ENCODE measurements at regions not wholly inside any gene's neighbourhood (a gene's known extent, or its start where the extent isn't known, plus 50 kb on each side); places are given as distances from the start of the nearest gene placed in this dataset.

DNA sequence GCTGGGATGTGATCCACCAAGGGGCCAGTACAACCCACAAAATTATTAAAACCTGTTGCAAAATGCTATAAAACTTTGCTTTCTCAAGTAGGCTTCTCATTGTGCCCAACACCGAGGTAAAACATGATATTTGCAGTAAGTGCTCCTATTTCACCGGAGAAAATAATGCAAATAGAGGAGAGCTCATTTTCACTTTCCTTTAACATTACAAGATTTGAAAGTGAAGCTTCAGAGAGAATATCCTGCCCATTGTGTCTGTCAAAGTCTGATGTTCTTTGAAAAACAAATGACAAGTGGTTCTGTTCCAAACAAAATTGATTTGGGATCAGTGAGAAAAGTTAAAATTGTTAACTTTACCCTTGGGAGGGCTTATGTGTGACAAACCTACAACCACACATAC lies 287.1 kb downstream of the KCNN2 start:
- Histone ChIP-seq H3K27ac (no peak overlapping the region), H3K4me3 (no peak overlapping the region)
- TF ChIP-seq, protein P1, sequence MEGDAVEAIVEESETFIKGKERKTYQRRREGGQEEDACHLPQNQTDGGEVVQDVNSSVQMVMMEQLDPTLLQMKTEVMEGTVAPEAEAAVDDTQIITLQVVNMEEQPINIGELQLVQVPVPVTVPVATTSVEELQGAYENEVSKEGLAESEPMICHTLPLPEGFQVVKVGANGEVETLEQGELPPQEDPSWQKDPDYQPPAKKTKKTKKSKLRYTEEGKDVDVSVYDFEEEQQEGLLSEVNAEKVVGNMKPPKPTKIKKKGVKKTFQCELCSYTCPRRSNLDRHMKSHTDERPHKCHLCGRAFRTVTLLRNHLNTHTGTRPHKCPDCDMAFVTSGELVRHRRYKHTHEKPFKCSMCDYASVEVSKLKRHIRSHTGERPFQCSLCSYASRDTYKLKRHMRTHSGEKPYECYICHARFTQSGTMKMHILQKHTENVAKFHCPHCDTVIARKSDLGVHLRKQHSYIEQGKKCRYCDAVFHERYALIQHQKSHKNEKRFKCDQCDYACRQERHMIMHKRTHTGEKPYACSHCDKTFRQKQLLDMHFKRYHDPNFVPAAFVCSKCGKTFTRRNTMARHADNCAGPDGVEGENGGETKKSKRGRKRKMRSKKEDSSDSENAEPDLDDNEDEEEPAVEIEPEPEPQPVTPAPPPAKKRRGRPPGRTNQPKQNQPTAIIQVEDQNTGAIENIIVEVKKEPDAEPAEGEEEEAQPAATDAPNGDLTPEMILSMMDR (IDR thresholded peaks at IDR 0.05) = no peak
- no peak for DNase-seq (ENCODE audit: low spot score)

DNA sequence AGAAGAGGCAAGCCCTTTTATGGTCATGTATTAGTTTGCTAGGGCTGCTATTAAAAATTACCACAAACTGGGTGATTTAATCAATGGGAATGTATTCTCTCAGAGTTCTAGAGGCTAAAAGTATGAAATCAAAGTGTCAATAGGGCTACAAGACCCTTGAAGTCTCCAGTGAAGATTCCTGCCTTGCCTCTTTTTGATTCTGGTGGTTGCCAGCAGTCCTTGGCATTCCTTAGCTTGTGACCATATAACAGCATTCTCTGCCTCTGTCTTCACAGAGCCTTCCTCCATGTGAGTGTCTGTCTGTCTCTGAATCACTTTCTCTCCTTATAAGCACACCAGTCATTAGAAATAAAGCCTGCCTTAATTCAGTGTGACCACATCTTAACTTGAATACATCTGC lies 282.7 kb downstream of the KCNN2 start:
- no peak overlapping the region for H3K4me3 ChIP-seq
- no peak overlapping the region for H3K27ac ChIP-seq
- TF ChIP-seq, protein P1 (IDR thresholded peaks at IDR 0.05) = no peak
- no peak for DNase-seq (ENCODE audit: low spot score)

DNA sequence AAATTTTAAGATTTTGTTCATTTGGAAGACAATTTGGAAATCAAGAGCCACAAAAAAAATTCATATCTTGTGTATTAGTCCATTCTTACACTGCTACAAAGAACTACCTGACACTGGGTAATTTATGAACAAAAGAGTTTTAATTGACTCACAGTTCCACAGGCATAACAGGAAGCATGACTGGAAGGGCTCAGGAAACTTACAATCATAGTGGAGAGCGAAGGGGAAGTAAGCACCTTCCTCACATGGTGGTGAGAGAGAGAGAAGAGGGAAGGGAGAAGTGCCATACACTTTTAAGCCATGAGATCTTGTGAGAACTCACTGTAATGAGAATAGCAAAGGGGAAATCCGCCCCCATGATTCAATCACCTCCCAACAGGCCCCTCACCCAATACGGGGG lies 274.4 kb downstream of the KCNN2 start:
- DNase-seq (ENCODE audit: low spot score) = no peak
- TF ChIP-seq, protein P1 (IDR thresholded peaks at IDR 0.05) = no peak

DNA sequence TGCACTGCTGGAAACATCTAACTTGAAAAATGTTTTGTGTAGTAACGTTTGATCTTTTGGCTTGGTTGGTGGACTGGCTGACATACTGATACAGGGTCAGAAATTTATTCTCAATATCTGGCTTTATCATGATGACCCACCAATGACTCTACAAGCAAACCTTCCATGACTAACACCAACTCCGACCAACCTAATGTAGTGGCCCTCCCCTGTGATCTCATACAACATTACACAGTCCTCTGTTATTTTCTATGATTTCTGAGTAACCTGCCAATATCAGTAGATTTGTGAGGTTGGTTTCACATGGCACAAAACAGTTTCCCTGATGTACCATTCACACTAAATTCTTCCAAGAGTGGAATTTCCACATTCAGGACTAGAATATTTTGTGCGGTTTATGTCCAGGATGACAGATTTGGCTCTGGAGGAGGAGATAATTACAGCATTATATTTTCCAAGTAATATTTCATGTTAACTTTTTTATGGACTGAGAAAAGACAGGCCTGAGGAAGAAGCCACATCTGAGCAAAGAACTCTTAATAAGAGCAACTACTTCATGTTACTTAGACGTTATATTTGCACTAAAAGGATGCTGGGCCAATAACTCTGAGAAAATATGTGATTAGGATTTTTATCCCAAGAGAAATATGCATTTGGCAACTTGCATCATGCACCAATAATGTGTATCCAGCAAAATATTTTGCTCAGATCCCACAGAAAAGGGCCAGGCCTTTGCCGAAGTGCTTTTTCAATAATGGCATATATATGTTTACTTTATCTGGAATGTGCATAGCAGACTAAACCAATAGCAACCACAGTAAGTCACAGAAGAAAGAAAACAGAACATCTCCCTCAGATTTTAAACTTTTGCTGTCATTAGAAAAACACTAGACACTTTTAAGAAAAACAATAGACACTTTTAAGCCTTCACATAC lies 273.4 kb downstream of the KCNN2 start:
- Histone ChIP-seq H3K27ac (no peak overlapping the region), H3K4me3 (no peak overlapping the region)
- no peak for DNase-seq (ENCODE audit: low spot score)
- TF ChIP-seq, protein P1 (IDR thresholded peaks at IDR 0.05) = no peak

More for the DNA sequence above, 274.4 kb downstream of the KCNN2 start:
- H3K27ac ChIP-seq = no peak overlapping the region
- H3K4me3 ChIP-seq = no peak overlapping the region

DNA sequence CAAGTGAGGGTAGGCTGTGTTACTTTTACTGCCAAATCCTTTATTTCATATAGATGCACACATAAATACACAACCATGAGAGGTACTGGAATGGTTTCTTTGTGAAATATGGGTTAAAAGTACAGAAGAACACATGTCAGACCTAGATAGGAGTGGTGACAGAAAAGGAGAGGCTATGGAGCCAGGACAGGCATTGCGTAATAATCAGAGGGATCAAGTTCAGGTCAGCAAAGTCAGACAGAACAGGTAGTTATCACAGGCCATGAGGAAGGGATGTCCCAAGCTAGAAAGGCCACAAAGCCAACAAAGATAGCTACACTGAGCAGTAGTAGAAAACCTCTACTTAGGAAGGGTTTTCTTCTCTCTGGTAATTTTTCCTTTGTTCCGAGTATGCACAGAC lies 272.6 kb downstream of the KCNN2 start:
- TF ChIP-seq, protein P1 (IDR thresholded peaks at IDR 0.05) = no peak

GRCh38 chr5:114612406-114612805 lies 250.5 kb downstream of the KCNN2 start:
- Histone ChIP-seq H3K27ac (no peak overlapping the region), H3K4me3 (no peak overlapping the region)
- TF ChIP-seq, protein P1 (IDR thresholded peaks at IDR 0.05) = no peak
- DNase-seq (ENCODE audit: low spot score) = no peak

More for the DNA sequence above, 272.6 kb downstream of the KCNN2 start:
- no peak overlapping the region for H3K27ac ChIP-seq
- no peak for DNase-seq (ENCODE audit: low spot score)
- H3K4me3 ChIP-seq = no peak overlapping the region

DNA sequence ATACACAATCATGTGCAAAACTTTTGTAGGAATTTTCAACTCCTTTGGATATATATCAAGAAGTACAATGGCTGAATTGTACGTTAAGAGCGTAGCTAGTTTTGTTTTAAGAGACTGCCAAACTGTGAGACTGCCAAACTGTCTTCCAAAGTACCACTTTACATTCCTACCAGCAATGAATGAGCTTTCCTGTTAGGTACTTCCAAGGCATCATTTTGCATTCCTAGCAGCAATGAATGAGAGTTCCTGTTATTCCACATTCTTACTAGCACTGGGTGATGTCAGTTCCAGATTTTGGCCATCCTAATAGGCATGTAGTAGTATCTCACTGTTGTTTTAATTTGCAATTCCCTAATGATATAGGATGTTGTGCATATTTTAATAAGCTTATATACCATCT lies 219.3 kb downstream of the KCNN2 start:
- TF ChIP-seq, protein P1 (IDR thresholded peaks at IDR 0.05) = no peak
- no peak for DNase-seq (ENCODE audit: low spot score)

More for the DNA sequence above, 219.3 kb downstream of the KCNN2 start:
- Histone ChIP-seq H3K4me3 (no peak overlapping the region), H3K27ac (no peak overlapping the region)

Measured in coronary artery (tissue), 2 donors.